HG03139 (cell line): ENCODE measurements at regions not wholly inside any gene's neighbourhood (a gene's known extent, or its start where the extent isn't known, plus 50 kb on each side); places are given as distances from the start of the nearest gene placed in this dataset.

Source experiments
- ATAC-seq: cut with Tn5 transposase; IDR thresholded peaks from one replicate; pipeline ENCODE4 v1.9.1; 2021; ENCODE audit not compliant: unreplicated experiment

GRCh38 chr7:82567841-82568240, 124.3 kb upstream of the CACNA2D1 start:
- no peak for ATAC-seq

- ATAC-seq: no peak
Observed at GRCh38 chr7:82567356-82567755, 123.8 kb upstream of the CACNA2D1 start.

DNA sequence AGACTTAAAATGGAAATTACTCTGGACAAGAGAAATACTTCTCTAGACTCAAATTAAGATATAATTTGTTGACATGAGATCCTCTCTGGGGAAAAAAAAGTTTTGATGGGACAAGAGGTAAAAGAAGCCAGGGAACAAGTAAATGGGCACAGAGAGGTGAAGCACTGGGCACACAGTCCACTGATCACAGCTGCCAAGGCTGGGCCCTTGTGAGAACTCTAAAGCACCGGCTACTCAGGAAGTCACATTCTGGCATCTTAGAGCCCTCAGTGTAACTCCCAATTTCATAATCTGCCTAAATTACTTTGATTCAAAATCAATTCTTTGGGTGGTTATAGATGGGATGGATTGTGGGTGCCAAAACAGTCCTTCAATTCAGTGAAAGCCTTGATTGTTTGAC, 123.2 kb upstream of the CACNA2D1 start:
- no peak for ATAC-seq

DNA sequence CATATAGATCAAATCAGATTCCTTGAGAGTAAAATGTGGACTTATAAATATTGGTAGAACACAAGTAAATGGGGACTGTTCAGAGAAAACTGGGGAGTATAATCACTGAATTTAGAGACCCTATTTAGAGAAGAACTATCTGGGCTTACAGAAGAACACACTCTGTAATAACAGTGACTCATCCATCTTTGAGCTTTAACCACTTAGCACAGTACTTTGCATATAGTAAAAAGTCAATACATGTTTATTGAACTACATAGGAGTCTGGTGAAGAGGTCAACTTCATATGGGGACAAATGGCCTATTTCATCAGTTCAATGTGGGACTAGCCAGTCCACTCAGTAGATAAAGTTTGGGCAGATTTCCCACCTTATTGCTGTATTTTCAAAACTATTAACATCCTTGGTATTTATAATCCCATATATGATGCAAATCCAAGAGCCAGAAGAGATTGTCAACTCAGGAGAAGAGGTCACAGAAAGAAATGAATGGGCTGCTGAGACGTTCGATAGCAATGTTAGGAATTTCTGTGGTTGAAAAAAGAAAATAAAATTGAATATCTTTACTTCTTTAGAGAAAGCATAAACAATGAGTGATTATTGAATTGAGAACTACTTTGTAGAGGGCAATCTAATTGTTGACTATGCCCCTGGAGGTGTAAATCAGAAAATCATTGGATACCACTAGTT, 119.3 kb upstream of the CACNA2D1 start:
- no peak for ATAC-seq

DNA sequence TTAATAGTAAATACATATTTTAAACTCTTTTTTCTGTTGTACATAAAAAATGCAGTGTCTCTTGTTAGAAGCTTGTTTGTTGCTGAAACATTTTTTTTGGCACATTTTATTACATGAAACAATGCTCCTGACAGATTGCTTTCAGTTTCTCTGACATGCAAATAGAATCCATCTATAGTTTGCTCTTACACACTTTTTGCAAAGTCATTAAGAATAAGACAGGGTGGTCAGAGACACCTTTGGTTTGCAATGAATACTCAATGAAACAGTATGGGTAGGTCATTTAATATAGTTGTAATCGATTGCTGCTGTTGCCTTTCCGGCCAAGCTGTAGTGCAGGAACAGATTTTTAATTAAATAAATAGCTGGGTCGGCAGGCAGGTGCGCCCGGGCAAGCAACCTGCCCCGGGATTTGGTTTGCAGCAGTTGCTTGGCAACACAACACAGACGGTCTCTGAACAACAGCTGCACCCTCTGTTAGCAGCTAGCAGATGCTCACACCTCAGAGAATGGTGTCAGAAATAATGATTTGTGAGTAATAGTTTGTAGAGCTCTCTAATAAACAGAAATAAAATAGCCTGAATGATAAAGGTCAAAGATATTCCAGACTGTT, 115.7 kb upstream of the CACNA2D1 start:
- ATAC-seq: no peak

DNA sequence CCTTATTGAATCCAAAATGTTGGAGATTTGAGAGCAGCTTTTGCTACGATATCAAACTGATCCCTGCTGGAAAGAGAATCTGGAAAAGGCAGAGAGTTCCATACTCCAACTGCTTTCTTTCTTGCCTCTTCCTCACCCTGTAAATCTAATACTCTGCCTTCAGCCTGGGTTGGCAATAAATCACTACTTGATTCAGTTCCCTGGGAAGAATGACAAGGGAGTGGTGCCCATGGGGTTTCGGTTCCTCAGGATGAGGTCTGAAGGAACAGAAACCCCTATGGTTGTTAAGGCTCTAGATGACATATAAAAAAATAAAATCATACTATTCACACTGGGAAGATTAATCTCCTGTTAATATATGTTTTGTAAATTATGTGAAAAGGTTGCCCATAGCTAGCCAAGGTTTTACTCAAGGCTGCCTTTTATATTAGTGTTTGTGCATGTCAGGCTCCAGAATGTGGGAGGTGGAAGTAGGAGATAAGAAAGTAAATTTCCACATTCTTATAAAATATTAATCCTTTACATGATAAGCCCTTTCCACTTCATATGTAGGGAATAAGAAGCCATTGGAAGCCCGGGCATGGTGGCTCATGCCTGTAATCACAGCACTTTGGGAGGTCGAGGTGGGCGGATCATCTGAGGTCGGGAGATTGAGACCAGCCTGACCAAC, 106.2 kb upstream of the CACNA2D1 start:
- ATAC-seq: no peak

- no peak for ATAC-seq
Observed at GRCh38 chr7:82548141-82548688, 104.6 kb upstream of the CACNA2D1 start.

DNA sequence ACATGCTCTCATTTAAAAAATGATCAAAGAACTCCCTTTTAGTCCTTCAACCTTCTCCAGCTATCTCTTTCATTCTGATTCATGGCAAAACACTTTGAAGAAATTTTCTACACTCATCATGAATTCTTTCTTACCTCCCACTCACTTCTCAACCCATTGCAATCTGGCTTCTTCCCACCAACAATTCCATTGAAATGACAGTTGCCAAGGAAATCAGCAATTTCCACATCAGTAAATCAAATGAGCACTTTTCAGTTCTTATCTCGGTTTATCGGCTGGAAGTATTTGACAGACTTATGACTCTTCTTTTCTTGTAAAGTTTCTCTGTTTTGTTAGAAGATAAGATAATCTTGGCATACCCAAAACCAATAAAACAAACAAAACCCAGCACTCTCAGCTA, 99.1 kb upstream of the CACNA2D1 start:
- no peak for ATAC-seq

- ATAC-seq: no peak
Observed at GRCh38 chr7:82539969-82540368, 96.4 kb upstream of the CACNA2D1 start.

GRCh38 chr7:82534684-82535083, 91.1 kb upstream of the CACNA2D1 start:
- ATAC-seq: no peak

DNA sequence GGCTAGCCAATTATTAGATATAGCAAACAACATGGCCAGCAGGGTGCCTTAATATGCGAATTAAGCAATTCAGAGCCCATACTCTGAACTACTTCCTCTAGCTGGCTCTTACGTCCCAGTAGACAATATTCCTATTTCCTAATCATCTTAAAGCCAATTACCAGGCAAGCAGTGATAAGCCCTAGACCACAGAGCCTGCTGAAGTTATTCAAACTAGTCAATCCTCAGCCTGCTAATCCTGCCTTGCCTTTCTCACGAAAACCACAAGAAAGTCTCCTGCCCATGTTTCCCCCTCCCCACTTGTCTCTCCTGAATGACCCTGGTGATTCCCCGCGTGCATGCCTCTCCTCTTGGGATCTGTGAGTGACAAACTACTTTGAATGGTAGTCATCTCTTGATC, 86.8 kb upstream of the CACNA2D1 start:
- ATAC-seq: no peak

DNA sequence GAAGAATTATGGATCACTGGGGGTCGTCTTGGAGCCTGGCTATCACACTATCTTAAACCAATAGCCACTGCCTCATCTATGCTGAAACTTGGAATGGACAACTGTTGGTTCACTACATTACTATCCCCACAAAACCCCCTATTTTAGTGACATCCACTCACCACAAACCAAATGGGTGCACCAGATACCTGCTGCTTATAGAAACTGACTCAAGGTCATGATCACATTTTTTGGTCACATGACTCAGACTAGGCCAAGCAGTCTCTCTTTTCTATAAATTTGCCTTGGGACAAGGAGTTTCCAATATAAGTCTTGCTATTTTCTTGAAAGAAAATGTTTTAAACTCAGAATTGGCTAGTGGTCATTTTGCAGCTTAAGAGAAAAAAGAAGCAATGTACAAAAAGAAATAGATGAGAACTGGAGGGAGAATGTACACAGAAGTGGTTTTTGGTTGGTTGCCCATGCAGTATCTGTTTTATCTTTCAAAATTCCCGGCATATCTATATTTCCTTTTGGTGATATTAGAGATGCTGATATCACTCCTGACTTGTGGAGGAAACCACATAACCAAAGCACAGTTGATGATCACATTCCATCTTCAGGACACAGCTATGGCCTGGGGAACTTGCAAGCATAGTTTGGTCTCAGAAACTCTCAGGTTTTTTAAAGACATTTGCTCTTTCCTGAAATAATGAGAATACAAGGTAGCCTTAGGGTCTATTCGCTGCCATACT, 85.2 kb upstream of the CACNA2D1 start:
- ATAC-seq: no peak

GRCh38 chr7:82527851-82528250, 84.3 kb upstream of the CACNA2D1 start:
- no peak for ATAC-seq

DNA sequence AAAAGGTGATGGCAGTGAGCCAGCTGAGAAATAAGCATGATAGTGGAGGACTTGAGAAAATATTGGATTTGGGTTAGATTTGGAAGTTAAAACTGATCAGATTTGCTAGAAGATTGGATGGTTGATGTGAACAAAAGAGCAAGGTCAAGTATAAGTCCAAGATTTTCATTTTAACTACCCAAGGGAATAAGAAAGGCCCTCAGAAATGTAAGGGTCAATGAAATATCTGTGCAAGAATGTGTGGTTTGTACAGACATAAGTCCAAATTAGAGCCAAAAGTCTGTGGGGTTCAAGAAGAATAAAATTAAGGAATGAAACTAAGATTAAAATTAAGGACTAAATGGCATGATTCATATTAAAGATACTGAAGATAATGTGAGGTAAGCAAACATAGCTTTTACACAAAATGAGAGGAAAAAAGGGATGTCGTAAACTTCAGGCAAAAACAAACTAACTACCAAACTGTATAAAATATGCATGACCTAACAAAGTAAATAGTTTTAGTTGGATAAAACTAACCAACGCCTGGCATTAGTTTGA, 78.4 kb upstream of the CACNA2D1 start:
- no peak for ATAC-seq

GRCh38 chr7:82517050-82517449, 73.5 kb upstream of the CACNA2D1 start:
- ATAC-seq: no peak

- no peak for ATAC-seq
Observed at GRCh38 chr7:82511542-82511941, 68.0 kb upstream of the CACNA2D1 start.

DNA sequence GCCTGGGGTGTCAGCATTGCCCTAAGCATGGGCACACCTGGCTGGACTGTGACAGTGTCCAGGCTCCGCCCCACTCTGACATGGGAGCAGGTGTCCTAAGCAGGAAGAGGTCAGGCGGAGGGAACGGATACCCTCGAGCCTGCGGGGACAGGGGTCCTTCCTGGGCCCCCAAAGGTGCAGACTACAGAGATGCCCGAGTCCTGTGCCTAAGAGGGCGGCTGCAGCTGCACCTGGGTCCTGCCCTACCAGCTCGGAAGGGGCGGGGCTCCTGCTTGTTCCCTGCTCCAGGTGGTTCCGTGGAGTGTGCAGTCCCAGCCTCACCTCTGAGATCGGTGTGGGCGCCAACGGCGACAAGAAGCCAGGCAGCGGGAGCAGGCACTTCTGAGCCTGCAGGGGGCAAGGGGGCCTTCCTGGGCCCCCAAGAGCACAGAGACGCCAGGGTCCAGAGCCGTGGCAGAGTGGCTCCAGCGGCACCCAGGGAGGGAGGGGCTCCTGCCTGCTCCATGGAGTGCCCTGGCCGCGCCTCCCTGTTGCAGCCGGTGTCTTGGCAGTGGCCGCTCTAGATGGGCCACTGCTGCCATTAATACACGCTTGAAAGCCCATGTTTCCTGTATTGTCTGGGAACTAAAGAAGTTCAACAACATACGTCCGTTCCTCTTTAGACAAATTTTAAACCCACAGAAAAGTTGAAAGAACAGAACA, 64.5 kb upstream of the CACNA2D1 start:
- ATAC-seq: no peak

DNA sequence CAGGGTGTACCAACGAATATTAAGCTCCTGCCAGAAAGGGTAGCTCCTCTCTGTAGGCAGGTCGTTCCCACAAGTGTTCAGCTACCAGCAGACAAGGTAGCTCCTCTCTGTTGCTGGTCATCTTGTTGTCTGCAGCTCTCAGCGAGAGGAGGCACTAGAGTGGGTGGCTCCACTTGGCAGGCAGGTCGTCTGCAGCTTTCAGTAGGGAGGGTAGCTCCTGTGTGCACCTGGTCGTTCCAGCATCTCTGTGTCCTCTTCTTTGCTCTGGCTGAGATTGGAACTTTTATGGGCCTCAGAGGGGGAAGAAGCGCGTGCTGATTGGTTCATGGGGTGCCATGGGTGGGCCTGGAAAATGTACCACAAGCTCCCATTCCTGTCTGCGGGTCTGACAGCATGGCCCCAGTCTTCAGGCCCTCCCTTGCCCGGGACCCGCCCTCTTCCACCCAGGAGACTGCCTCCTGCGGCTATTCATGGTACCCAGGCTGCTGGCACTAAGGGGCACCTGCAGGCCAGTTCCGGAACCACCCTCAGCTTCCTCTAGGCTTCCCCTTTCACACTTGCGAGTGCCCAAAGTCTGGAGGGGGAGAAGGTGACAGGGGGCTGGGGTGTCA, 63.9 kb upstream of the CACNA2D1 start:
- ATAC-seq: no peak

DNA sequence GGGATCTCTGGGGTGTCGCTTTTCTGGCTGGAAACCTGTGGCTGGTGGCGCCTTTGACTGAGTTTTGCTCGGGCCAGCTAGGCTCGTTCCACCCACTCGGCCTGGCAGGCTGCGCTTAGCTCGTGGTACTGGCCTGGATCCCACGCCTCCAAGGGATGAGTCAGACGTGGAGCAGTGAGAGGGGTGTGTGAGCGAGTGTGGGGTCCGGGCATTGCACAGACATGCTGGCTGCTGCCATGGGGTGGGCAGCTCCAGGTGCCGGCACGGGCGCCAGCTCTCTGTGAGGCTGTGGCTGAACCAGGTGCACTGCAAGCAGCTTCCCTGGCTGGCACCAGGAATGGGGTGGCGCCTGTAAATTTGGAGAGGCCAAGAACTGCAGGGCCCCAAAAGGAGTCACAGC, 63.1 kb upstream of the CACNA2D1 start:
- ATAC-seq: no peak

DNA sequence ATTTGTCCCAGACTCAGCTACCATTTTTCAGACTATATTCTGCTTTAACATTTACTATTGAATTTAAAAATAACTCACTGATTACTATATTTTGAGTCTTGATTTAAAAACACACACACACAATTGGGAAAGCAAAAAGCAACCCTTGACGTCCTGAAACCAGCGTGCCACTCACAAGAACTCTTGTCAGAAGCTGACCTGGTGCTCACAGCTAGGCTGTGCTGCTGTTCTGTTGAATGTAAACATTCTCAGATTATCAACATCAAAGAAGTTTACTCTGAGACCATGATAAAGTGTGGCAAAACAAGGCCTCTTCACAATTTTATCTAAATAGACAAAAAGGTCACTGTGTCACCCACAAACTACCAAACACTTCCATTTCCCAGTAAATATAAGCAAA, 62.6 kb upstream of the CACNA2D1 start:
- no peak for ATAC-seq
